HEK293T (cell line): ENCODE measurements at regions not wholly inside any gene's neighbourhood (a gene's known extent, or its start where the extent isn't known, plus 50 kb on each side); places are given as distances from the start of the nearest gene placed in this dataset.

Experiments
- BHLHE40 ChIP-seq: fragments of 450-650 bp; IDR thresholded peaks from 2 replicates; pipeline ENCODE4 v1.6.1; 2016; ENCODE audit warnings: mild to moderate bottlenecking, moderate library complexity, borderline replicate concordance
- CTBP1 ChIP-seq: fragments of 450-650 bp; IDR thresholded peaks from 2 replicates; pipeline ENCODE4 v1.6.1; 2016; ENCODE audit warnings: borderline replicate concordance
- ELF4 ChIP-seq: fragments of 450-650 bp; IDR thresholded peaks from 2 replicates; pipeline ENCODE4 v1.6.1; 2017; ENCODE audit warnings: antibody characterized with exemption
- FOXK2 ChIP-seq: fragments of 450-650 bp; IDR thresholded peaks from 2 replicates; pipeline ENCODE4 v1.6.1; 2016; ENCODE audit warnings: mild to moderate bottlenecking
- FOXM1 ChIP-seq: fragments of 450-650 bp; IDR thresholded peaks from 2 replicates; pipeline ENCODE4 v1.6.1; 2017; ENCODE audit warnings: mild to moderate bottlenecking, borderline replicate concordance
- HDGF ChIP-seq: fragments of 450-650 bp; IDR thresholded peaks from 2 replicates; pipeline ENCODE4 v1.6.1; 2017; ENCODE audit warnings: antibody characterized with exemption, borderline replicate concordance
- LEF1 ChIP-seq: fragments of 450-650 bp; IDR thresholded peaks from 2 replicates; pipeline ENCODE4 v1.6.1; 2017; ENCODE audit warnings: mild to moderate bottlenecking, borderline replicate concordance
- PKNOX1 ChIP-seq: fragments of 450-650 bp; IDR thresholded peaks from 2 replicates; pipeline ENCODE4 v1.6.1; 2016
- SP1 ChIP-seq: fragments of 450-650 bp; IDR thresholded peaks from 2 replicates; pipeline ENCODE4 v1.6.1; 2017
- SUZ12 ChIP-seq: fragments of 450-650 bp; IDR thresholded peaks from 2 replicates; pipeline ENCODE4 v1.6.1; 2016; ENCODE audit warnings: mild to moderate bottlenecking
- TARDBP ChIP-seq: fragments of 450-650 bp; IDR thresholded peaks from 2 replicates; pipeline ENCODE4 v1.6.1; 2016

GRCh38 chr4:189278597-189279165 is 662.0 kb upstream of the FRG1 start:
- no peak for TF ChIP-seq CTBP1
- no peak for TF ChIP-seq FOXK2
- TF ChIP-seq BHLHE40 = no peak
- no peak for TF ChIP-seq SUZ12
- TF ChIP-seq ELF4 = no peak
- no peak for TF ChIP-seq FOXM1
- no peak for TF ChIP-seq SP1
- no peak for TF ChIP-seq HDGF
- TF ChIP-seq TARDBP = no peak
- TF ChIP-seq PKNOX1 = no peak
- no peak for TF ChIP-seq LEF1
